SK-N-MC (cell line): ENCODE measurements at regions not wholly inside any gene's neighbourhood (a gene's known extent, or its start where the extent isn't known, plus 50 kb on each side); places are given as distances from the start of the nearest gene placed in this dataset.

ENCODE experiments used
- DNase-seq: peaks from one replicate; pipeline ENCODE4 v3.0.0-alpha.2; 2011; ENCODE audit warnings: low read depth, low spot score
- H3K27ac ChIP-seq: fragments of 200-600 bp; sonication (generic); 2 replicates; pipeline ENCODE4 v1.5.1; 2016; ENCODE audit warnings: mixed run types
- H3K36me3 ChIP-seq: fragments of 200-600 bp; sonication (generic); 2 replicates; pipeline ENCODE4 v1.6.1; 2017; ENCODE audit warnings: antibody characterized with exemption, low read length, mixed read lengths; ENCODE audit not compliant: insufficient read depth
- H3K4me3 ChIP-seq: fragments of 200-600 bp; sonication (generic); 2 replicates; pipeline ENCODE4 v1.5.1; 2016
- H3K9ac ChIP-seq: fragments of 200-600 bp; sonication (generic); 2 replicates; pipeline ENCODE4 v1.8.0; 2017; ENCODE audit warnings: mixed run types, mixed read lengths; ENCODE audit not compliant: insufficient read length
- H3K9me3 ChIP-seq: fragments of 200-600 bp; sonication (generic); 2 replicates; pipeline ENCODE4 v1.6.1; 2017; ENCODE audit warnings: low read depth, mild to moderate bottlenecking, antibody characterized with exemption, low read length, moderate library complexity, mixed read lengths
- EZH2 ChIP-seq: fragments of 200-600 bp; sonication (generic); IDR thresholded peaks from one replicate; pipeline ENCODE4 v1.6.1; 2017; ENCODE audit warnings: antibody characterized with exemption
- FOXP2 ChIP-seq: optimal IDR thresholded peaks from 2 replicates; pipeline ENCODE3; 2011; ENCODE audit warnings: mild to moderate bottlenecking, moderate library complexity; ENCODE audit not compliant: insufficient read depth; ENCODE audit errors: extremely low read length, control extremely low read depth
- POLR2AphosphoS5 ChIP-seq: IDR thresholded peaks from 2 replicates; pipeline ENCODE4 v1.6.1; 2012; ENCODE audit warnings: mild to moderate bottlenecking, low read depth, low read length, borderline replicate concordance

- Histone ChIP-seq H3K36me3 (no peaks in the 10 kb centered on the region), H3K4me3 (no peak overlapping the region), H3K9me3 (no peaks in the 10 kb centered on the region), H3K9ac (no peak overlapping the region), H3K27ac (no peak overlapping the region)
- DNase-seq = no peak
- no peak for TF ChIP-seq EZH2
- no peak for TF ChIP-seq POLR2AphosphoS5
- TF ChIP-seq FOXP2 = no peak
Observed at GRCh38 chr5:30698217-30698616, 495.3 kb upstream of the CDH6 start.

GRCh38 chr5:30693326-30693725, 500.2 kb upstream of the CDH6 start:
- no peak overlapping the region for H3K4me3 ChIP-seq
- H3K9ac ChIP-seq = no peak overlapping the region
- no peaks in the 10 kb centered on the region for H3K9me3 ChIP-seq
- H3K27ac ChIP-seq = no peak overlapping the region
- no peaks in the 10 kb centered on the region for H3K36me3 ChIP-seq
- DNase-seq = no peak
- no peak for TF ChIP-seq FOXP2

GRCh38 chr5:30690931-30691330, 502.6 kb upstream of the CDH6 start:
- Histone ChIP-seq H3K27ac (no peak overlapping the region), H3K36me3 (no peaks in the 10 kb centered on the region), H3K9ac (no peak overlapping the region), H3K4me3 (no peak overlapping the region), H3K9me3 (no peaks in the 10 kb centered on the region)
- TF ChIP-seq POLR2AphosphoS5 = no peak
- no peak for TF ChIP-seq EZH2
- TF ChIP-seq FOXP2 = no peak
- DNase-seq = no peak

GRCh38 chr5:30687461-30687860, 506.0 kb upstream of the CDH6 start:
- Histone ChIP-seq H3K9ac (no peak overlapping the region), H3K4me3 (no peak overlapping the region), H3K36me3 (no peaks in the 10 kb centered on the region), H3K9me3 (no peaks in the 10 kb centered on the region), H3K27ac (no peak overlapping the region)
- DNase-seq = no peak
- TF ChIP-seq POLR2AphosphoS5 (no peak), EZH2 (no peak), FOXP2 (no peak)

GRCh38 chr5:30686530-30686929, 507.0 kb upstream of the CDH6 start:
- TF ChIP-seq FOXP2 (no peak), POLR2AphosphoS5 (no peak), EZH2 (no peak)
- Histone ChIP-seq H3K9me3 (no peaks in the 10 kb centered on the region), H3K4me3 (no peak overlapping the region)

GRCh38 chr5:30676223-30676840, 517.2 kb upstream of the CDH6 start:
- Histone ChIP-seq H3K4me3 (no peak overlapping the region), H3K9ac (no peak overlapping the region), H3K36me3 (no peaks in the 10 kb centered on the region), H3K9me3 (no peaks in the 10 kb centered on the region), H3K27ac (no peak overlapping the region)
- DNase-seq = no peak
- TF ChIP-seq POLR2AphosphoS5 = no peak

More at GRCh38 chr5:30686530-30686929, 507.0 kb upstream of the CDH6 start:
- no peak overlapping the region for H3K27ac ChIP-seq
- DNase-seq = no peak
- no peak overlapping the region for H3K9ac ChIP-seq
- no peaks in the 10 kb centered on the region for H3K36me3 ChIP-seq

GRCh38 chr5:30667293-30667692, 526.2 kb upstream of the CDH6 start:
- no peaks in the 10 kb centered on the region for H3K9me3 ChIP-seq
- TF ChIP-seq POLR2AphosphoS5 = no peak
- TF ChIP-seq FOXP2 = no peak
- TF ChIP-seq EZH2 = no peak
- no peak overlapping the region for H3K9ac ChIP-seq
- H3K27ac ChIP-seq = no peak overlapping the region
- H3K4me3 ChIP-seq = no peak overlapping the region
- DNase-seq = no peak
- H3K36me3 ChIP-seq = no peaks in the 10 kb centered on the region

- no peak for TF ChIP-seq FOXP2
- TF ChIP-seq POLR2AphosphoS5 = no peak
- TF ChIP-seq EZH2 = no peak
- no peak overlapping the region for H3K4me3 ChIP-seq
- H3K9ac ChIP-seq = no peak overlapping the region
- H3K36me3 ChIP-seq = no peaks in the 10 kb centered on the region
- no peak for DNase-seq
- H3K9me3 ChIP-seq = no peaks in the 10 kb centered on the region
- H3K27ac ChIP-seq = no peak overlapping the region
Observed at GRCh38 chr5:30663536-30663935, 530.0 kb upstream of the CDH6 start.

GRCh38 chr5:30662373-30662772, 531.1 kb upstream of the CDH6 start:
- Histone ChIP-seq H3K27ac (no peak overlapping the region), H3K9me3 (no peaks in the 10 kb centered on the region), H3K36me3 (no peaks in the 10 kb centered on the region), H3K9ac (no peak overlapping the region), H3K4me3 (no peak overlapping the region)
- TF ChIP-seq EZH2 (no peak), POLR2AphosphoS5 (no peak), FOXP2 (no peak)
- no peak for DNase-seq
